Effector memory CD8-positive, alpha-beta T cell (primary cell): ENCODE measurements at regions not wholly inside any gene's neighbourhood (a gene's known extent, or its start where the extent isn't known, plus 50 kb on each side); places are given as distances from the start of the nearest gene placed in this dataset.

Experiments used
- ATAC-seq: fragments of 150-1000 bp; cut with Tn5 transposase; replicated peaks from 2 replicates; pipeline ENCODE4 v1.10.0; 2021; ENCODE audit warnings: mild to moderate bottlenecking, moderate library complexity
- DNase-seq, 3 experiments: peaks; one replicate each; pipeline ENCODE4 v3.0.0; 2021
- H3K27ac Mint-ChIP-seq, 2 donors: one replicate each; pipeline ENCODE4 v1.8.0; 2022; ENCODE audit warnings: mild to moderate bottlenecking in 2 of 2, mixed read lengths in 2 of 2, moderate library complexity in 2 of 2
- H3K27me3 Mint-ChIP-seq, 2 donors: one replicate each; pipeline ENCODE4 v1.8.0; 2022; ENCODE audit warnings: mixed read lengths in 2 of 2
- H3K36me3 Mint-ChIP-seq: one replicate; pipeline ENCODE4 v1.8.0; 2022; ENCODE audit warnings: mild to moderate bottlenecking, moderate library complexity, mixed read lengths; ENCODE audit not compliant: insufficient read depth
- H3K4me1 Mint-ChIP-seq, 2 donors: one replicate each; pipeline ENCODE4 v1.8.0; 2022; ENCODE audit warnings: low read depth in 2 of 2, mixed read lengths in 2 of 2
- H3K4me3 Mint-ChIP-seq, 2 donors: one replicate each; pipeline ENCODE4 v1.8.0; 2022; ENCODE audit warnings: mild to moderate bottlenecking in 2 of 2, mixed read lengths in 2 of 2, moderate library complexity in 2 of 2
- H3K9me3 Mint-ChIP-seq, 2 donors: one replicate each; pipeline ENCODE4 v1.8.0; 2022; ENCODE audit warnings: mixed read lengths in 2 of 2

DNA sequence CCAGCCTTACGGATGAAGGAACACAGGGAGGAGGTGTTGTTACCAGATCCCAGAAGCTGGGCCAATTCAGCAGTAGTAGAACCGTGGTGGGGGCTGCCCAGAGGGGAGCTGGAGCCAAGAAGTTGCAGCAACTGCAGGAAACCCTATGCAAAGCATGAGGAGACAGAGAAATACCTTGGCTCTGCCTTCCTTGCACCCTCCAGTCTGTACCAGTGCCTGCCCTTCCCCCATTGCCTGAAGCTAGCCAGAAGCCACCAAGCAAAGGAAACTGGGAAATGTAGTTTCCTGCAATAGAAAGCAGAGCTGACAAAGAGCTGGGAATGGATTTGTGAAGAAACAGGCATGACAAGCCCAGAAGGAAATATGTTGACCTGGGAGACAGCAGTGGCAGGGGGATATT, 108.7 kb upstream of the FUNDC1 start:
- Mint-ChIP-seq H3K36me3 (no peaks in the 10 kb centered on the region), H3K27ac (no peak overlapping the region), H3K4me1 (no peaks in the 10 kb centered on the region), H3K9me3 (no peaks in the 10 kb centered on the region), H3K27me3 (no peaks in the 10 kb centered on the region), H3K4me3 (no peak overlapping the region)
- ATAC-seq (no peak), DNase-seq (no peak)

DNA sequence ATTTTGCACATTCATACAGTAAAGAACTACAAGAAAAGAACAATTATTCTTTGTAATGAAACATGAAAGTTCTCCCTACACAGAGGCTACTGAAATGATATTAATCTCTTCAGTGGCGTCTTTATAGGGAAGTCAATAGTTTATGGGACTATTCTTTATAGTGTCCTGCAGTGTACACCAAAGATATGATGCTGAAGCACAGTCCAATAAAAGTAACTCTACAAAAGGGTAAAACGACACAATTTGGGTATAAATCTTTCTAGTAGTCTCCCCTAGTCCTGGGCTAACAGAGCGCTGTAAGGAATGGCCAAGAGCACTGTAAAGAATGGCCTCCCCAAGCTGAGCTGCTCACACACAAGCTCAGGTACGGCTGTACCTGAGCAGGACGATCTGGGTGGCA, 101.1 kb upstream of the FUNDC1 start:
- ATAC-seq: no peak
- H3K4me3 Mint-ChIP-seq: no peak overlapping the region
- no peaks in the 10 kb centered on the region for H3K36me3 Mint-ChIP-seq
- H3K27ac Mint-ChIP-seq: no peak overlapping the region
- no peaks in the 10 kb centered on the region for H3K9me3 Mint-ChIP-seq
- no peaks in the 10 kb centered on the region for H3K4me1 Mint-ChIP-seq
- DNase-seq: no peak
- peaks cover 0 to 7% of the 10 kb centered on the region in 2 donors for H3K27me3 Mint-ChIP-seq

DNA sequence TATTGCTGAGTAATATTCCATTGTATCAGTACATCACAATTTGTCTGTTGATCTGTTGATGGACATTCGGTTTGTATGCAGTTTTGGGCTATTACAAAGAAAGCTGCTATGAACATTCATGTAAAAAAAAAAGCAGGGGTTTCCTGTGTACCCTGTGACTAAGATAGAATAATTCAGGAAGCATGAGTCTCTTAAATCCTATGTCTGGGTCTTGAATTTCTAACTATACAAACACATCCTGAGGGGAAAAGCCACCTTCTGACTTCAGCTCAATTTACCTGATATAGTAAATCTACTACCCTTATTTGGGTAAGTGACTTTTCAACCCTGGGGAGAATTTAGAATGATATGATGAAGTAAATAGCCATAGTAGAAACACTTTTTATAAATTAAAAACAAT, 94.6 kb upstream of the FUNDC1 start:
- ATAC-seq: no peak
- Mint-ChIP-seq H3K27ac (no peak overlapping the region), H3K9me3 (no peaks in the 10 kb centered on the region), H3K4me1 (no peaks in the 10 kb centered on the region), H3K4me3 (no peak overlapping the region), H3K27me3 (peaks cover 0 to 7% of the 10 kb centered on the region in 2 donors), H3K36me3 (peaks cover 2% of the 10 kb centered on the region)
- no peak for DNase-seq

DNA sequence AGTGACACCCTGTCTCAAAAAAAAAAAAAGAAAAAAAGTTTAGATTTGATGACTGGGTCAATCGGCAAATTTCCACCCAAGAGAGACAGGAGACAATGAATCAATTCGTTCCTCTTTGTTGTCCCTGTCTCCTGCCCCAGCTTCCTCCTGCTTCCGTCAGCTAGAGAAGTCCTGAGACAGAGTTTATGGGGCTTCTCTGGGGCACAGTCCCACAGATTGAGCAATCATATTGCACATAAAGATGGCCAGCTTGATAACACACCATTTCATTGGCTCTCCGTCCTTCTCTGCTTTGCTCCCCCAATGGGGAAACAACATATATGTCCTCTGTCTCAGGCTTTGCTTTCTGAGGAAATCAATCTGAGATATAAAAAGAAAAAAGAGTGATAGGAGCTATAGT, 78.4 kb upstream of the FUNDC1 start:
- no peak for ATAC-seq
- H3K27ac Mint-ChIP-seq: no peak overlapping the region
- no peak for DNase-seq
- peaks cover 0 to 9% of the 10 kb centered on the region in 2 donors for H3K27me3 Mint-ChIP-seq
- no peaks in the 10 kb centered on the region for H3K4me1 Mint-ChIP-seq
- no peaks in the 10 kb centered on the region for H3K36me3 Mint-ChIP-seq
- no peaks in the 10 kb centered on the region for H3K9me3 Mint-ChIP-seq
- H3K4me3 Mint-ChIP-seq: no peak overlapping the region

DNA sequence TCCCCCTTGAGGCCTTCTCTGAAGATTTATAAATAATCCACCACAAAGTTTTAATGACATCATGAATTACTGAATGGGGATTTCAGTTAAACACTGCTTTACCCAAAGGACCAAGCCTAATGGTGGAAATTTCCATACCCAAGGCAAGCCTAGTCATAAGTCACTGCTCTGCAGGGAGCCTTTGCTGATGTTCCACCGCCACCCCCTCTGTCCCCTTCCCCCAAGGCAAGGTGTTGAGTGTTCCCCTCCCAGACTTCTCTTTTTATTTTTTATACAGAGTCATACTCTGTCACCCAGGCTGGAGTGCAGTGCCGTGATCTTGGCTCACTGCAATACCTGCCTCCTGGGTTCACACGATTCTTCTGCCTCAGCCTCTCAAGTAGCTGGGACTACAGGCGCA, 76.4 kb upstream of the FUNDC1 start:
- no peaks in the 10 kb centered on the region for H3K36me3 Mint-ChIP-seq
- peaks cover 0 to 9% of the 10 kb centered on the region in 2 donors for H3K27me3 Mint-ChIP-seq
- ATAC-seq (no peak), DNase-seq (no peak)
- H3K27ac Mint-ChIP-seq: no peak overlapping the region
- no peaks in the 10 kb centered on the region for H3K9me3 Mint-ChIP-seq
- no peak overlapping the region for H3K4me3 Mint-ChIP-seq
- no peaks in the 10 kb centered on the region for H3K4me1 Mint-ChIP-seq

DNA sequence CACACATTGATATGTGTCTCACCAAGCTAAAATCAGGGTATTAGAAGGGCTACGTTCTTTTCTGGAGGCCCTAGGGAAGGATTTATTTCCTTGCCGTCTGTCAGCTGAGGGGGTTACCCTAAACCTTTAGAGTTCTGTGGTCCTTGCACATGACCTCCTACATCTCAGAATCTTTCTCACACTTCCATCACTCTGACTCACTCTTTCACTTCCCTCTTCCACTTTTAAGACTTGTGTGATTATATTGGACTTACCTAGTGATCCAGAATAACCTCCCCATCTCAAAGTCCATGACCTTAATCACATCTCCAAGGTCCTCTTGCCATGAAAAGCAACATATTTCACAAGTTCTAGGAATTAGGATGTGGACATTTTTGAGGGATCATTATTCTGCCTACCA, 53.6 kb upstream of the FUNDC1 start:
- no peaks in the 10 kb centered on the region for H3K9me3 Mint-ChIP-seq
- DNase-seq (no peak), ATAC-seq (no peak)
- H3K4me1 Mint-ChIP-seq: no peaks in the 10 kb centered on the region
- no peaks in the 10 kb centered on the region for H3K36me3 Mint-ChIP-seq
- no peak overlapping the region for H3K4me3 Mint-ChIP-seq
- no peak overlapping the region for H3K27ac Mint-ChIP-seq
- H3K27me3 Mint-ChIP-seq: no peaks in the 10 kb centered on the region
